ENCODE measurements at regions not wholly inside any gene's neighbourhood (a gene's known extent, or its start where the extent isn't known, plus 50 kb on each side); places are given as distances from the start of the nearest gene placed in this dataset.

- TF ChIP-seq CTCF (IDR thresholded peaks at IDR 0.05) (no peak), POLR2AphosphoS5 (IDR thresholded peaks at IDR 0.05) (peak in 1 of 3 donors; percentile 31)
Measured at GRCh38 chr13:40445557-40445990, 220.9 kb downstream of the FOXO1 start.

Measured in breast epithelium (tissue), 3 donors.